ENCODE measurements at regions not wholly inside any gene's neighbourhood (a gene's known extent, or its start where the extent isn't known, plus 50 kb on each side); places are given as distances from the start of the nearest gene placed in this dataset.
"Not testable (repeated sequence)": the region's sequence is repeated elsewhere in the genome, so short reads cannot be mapped to it uniquely, and the experiment has no call there.

GRCh38 chr4:18689308-18690115 lies 668.0 kb upstream of the LCORL start:
- DNase-seq: peak; percentile 43

- DNase-seq: not testable (repeated sequence)
These were observed 666.8 kb upstream of the LCORL start for GRCh38 chr4:18688351-18688750.

GRCh38 chr4:18686338-18687037 lies 664.9 kb upstream of the LCORL start:
- no peak for DNase-seq

GRCh38 chr4:18684932-18685331 lies 663.4 kb upstream of the LCORL start:
- DNase-seq: no peak

- no peak for DNase-seq
These were observed 655.0 kb upstream of the LCORL start for GRCh38 chr4:18676526-18676915.

GRCh38 chr4:18675586-18676525 lies 654.3 kb upstream of the LCORL start:
- DNase-seq: no peak

- no peak for DNase-seq
These were observed 648.5 kb upstream of the LCORL start for GRCh38 chr4:18670034-18670433.

- DNase-seq: no peak
These were observed 647.8 kb upstream of the LCORL start for GRCh38 chr4:18669390-18669789.

GRCh38 chr4:18666322-18666721 lies 644.8 kb upstream of the LCORL start:
- DNase-seq: no peak

- DNase-seq: no peak
These were observed 642.6 kb upstream of the LCORL start for GRCh38 chr4:18664171-18664570.

- DNase-seq: no peak
These were observed 623.8 kb upstream of the LCORL start for GRCh38 chr4:18645351-18645750.

- no peak for DNase-seq
These were observed 619.8 kb upstream of the LCORL start for GRCh38 chr4:18641334-18641733.

- no peak for DNase-seq
These were observed 616.5 kb upstream of the LCORL start for GRCh38 chr4:18638031-18638430.

- DNase-seq: no peak
These were observed 614.5 kb upstream of the LCORL start for GRCh38 chr4:18636001-18636585.

GRCh38 chr4:18635531-18635930 lies 614.0 kb upstream of the LCORL start:
- no peak for DNase-seq

- no peak for DNase-seq
These were observed 610.0 kb upstream of the LCORL start for GRCh38 chr4:18631586-18631985.

GRCh38 chr4:18630218-18631110 lies 608.9 kb upstream of the LCORL start:
- no peak for DNase-seq

- DNase-seq: no peak
These were observed 606.0 kb upstream of the LCORL start for GRCh38 chr4:18627447-18628005.

- DNase-seq: no peak
These were observed 605.4 kb upstream of the LCORL start for GRCh38 chr4:18626996-18627395.

- DNase-seq: no peak
These were observed 604.8 kb upstream of the LCORL start for GRCh38 chr4:18626366-18626765.

GRCh38 chr4:18621186-18621585 lies 599.6 kb upstream of the LCORL start:
- DNase-seq: no peak

GRCh38 chr4:18616720-18617119 lies 595.2 kb upstream of the LCORL start:
- DNase-seq: no peak
